Upper lobe of right lung (tissue), 1 donor: ENCODE measurements at regions not wholly inside any gene's neighbourhood (a gene's known extent, or its start where the extent isn't known, plus 50 kb on each side); places are given as distances from the start of the nearest gene placed in this dataset.

Source experiments
- ATAC-seq: fragments of 200-7000 bp; cut with Tn5 transposase; one replicate; pipeline ENCODE4 v1.9.1; 2020; ENCODE audit warnings: mild to moderate bottlenecking, moderate library complexity
- DNase-seq: peaks from one replicate; pipeline ENCODE4 v3.0.0-alpha.2; 2020
- H3K27ac ChIP-seq: fragments of 200-600 bp; one replicate; pipeline ENCODE4 v1.8.0; 2022
- H3K27me3 ChIP-seq: fragments of 200-600 bp; one replicate; pipeline ENCODE4 v1.8.0; 2022; ENCODE audit warnings: mild to moderate bottlenecking
- H3K36me3 ChIP-seq: fragments of 200-600 bp; one replicate; pipeline ENCODE4 v1.8.0; 2022
- H3K4me1 ChIP-seq: fragments of 200-600 bp; one replicate; pipeline ENCODE4 v1.8.0; 2022
- H3K4me3 ChIP-seq: fragments of 200-600 bp; one replicate; pipeline ENCODE4 v1.8.0; 2022; ENCODE audit warnings: mild to moderate bottlenecking
- H3K9me3 ChIP-seq: fragments of 200-600 bp; one replicate; pipeline ENCODE4 v1.8.0; 2022
- intact Hi-C: fragments of 100-400 bp; cut with DNase I; formaldehyde crosslinking; loops from one replicate; pipeline ENCODE4 v1.11.0; 2022
- TF ChIP-seq, protein P1 (sequence below): fragments of 200-600 bp; IDR thresholded peaks from one replicate; pipeline ENCODE4 v1.8.0; 2022; ENCODE audit warnings: antibody characterized with exemption
- donor health status: DM: no; HTN: yes; CAD: no; lungs with severe emphysema.

DNA sequence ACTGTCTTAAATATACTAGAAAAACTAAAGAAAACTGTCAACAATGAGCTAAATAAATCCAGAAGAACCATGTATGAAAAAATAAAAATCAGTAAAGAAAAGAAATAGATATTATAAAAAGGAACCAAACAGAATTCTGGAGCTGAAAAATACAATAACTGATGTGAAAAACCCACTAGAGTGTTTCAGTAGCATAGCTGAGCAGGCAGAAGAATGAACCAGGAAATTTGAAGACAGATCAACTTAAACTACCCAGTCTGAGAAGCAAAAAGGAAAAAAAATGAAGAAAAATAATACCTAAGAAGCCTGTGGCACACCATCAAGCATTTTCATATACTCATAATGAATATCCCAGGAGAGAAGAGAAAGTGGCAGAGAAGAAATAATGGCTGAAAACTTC, 240.1 kb upstream of the RXFP2 start:
- Histone ChIP-seq H3K27ac (no peak overlapping the region), H3K9me3 (no peaks in the 10 kb centered on the region), H3K36me3 (no peaks in the 10 kb centered on the region), H3K4me3 (no peak overlapping the region), H3K27me3 (no peaks in the 10 kb centered on the region), H3K4me1 (no peaks in the 10 kb centered on the region)
- TF ChIP-seq, protein P1, sequence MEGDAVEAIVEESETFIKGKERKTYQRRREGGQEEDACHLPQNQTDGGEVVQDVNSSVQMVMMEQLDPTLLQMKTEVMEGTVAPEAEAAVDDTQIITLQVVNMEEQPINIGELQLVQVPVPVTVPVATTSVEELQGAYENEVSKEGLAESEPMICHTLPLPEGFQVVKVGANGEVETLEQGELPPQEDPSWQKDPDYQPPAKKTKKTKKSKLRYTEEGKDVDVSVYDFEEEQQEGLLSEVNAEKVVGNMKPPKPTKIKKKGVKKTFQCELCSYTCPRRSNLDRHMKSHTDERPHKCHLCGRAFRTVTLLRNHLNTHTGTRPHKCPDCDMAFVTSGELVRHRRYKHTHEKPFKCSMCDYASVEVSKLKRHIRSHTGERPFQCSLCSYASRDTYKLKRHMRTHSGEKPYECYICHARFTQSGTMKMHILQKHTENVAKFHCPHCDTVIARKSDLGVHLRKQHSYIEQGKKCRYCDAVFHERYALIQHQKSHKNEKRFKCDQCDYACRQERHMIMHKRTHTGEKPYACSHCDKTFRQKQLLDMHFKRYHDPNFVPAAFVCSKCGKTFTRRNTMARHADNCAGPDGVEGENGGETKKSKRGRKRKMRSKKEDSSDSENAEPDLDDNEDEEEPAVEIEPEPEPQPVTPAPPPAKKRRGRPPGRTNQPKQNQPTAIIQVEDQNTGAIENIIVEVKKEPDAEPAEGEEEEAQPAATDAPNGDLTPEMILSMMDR: no peak
- ATAC-seq (no peak), DNase-seq (no peak)
- intact Hi-C loops: no loop called here

DNA sequence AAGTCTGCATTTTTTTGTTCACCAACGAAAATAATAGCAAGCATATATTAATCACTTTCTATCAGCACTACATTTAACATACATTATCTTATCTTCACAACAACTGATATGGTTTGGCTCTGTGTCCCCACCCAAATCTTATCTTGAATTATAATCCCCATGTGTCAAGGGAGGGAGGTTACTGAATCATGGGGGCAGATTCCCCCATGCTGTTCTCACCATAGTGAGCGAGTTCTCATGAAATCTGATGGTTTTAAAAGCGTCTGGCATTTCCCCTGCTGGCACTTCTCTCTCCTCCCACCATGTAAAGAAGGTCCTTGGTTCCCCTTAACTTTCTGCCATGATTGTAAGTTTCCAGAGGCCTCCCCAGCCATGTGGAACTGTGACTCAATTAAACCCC, 235.7 kb upstream of the RXFP2 start:
- TF ChIP-seq, protein P1: no peak
- H3K27ac ChIP-seq: no peak overlapping the region
- no peaks in the 10 kb centered on the region for H3K27me3 ChIP-seq
- no peak overlapping the region for H3K4me3 ChIP-seq
- no peak for ATAC-seq
- no peaks in the 10 kb centered on the region for H3K36me3 ChIP-seq
- no peak for DNase-seq
- no peaks in the 10 kb centered on the region for H3K4me1 ChIP-seq
- H3K9me3 ChIP-seq: no peaks in the 10 kb centered on the region
- intact Hi-C loops: no loop called here

DNA sequence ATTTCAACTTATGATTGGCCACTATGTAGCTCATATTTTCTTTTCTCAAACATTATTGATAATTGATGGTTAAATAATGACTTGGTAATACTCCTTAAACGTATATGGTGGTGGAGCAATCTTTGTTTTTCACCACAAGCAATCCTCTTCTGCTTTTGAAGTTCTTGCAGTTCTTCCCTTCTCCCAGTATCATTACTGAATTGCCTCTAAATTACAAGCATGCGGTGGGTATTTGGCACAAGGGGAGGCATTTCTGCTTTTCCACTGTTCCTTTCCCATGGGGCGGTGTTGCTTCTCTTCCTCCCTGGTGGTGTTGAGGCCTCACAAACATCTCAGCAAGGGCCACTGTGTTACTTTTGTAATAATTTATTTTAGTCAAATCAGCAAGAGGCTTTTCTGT, 234.4 kb upstream of the RXFP2 start:
- ATAC-seq: no peak
- no peak for DNase-seq
- intact Hi-C loops: no loop called here

DNA sequence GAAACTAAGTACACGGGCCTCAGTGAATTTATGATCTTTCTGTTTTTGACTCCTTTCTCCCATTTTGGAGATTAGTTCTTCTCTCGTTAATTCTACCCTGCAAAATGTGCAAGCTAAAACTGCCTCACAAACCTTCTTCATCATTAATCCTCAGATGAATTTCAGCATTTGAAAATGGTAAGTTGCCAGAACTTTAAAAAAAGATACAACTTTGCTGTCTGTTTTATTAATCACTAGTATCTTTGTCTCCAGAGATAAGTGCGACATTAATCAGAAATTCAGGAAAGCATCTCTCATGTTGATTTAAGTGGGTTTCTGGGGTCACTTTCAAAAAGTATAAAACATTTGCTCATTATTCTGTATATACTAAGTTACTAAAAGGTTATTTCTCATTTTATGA, 227.0 kb upstream of the RXFP2 start:
- H3K4me3 ChIP-seq: no peak overlapping the region
- intact Hi-C loops: no loop called here
- H3K9me3 ChIP-seq: no peaks in the 10 kb centered on the region
- DNase-seq: no peak
- no peaks in the 10 kb centered on the region for H3K36me3 ChIP-seq
- no peaks in the 10 kb centered on the region for H3K4me1 ChIP-seq
- TF ChIP-seq, protein P1: no peak
- ATAC-seq: no peak
- H3K27me3 ChIP-seq: no peaks in the 10 kb centered on the region
- H3K27ac ChIP-seq: no peak overlapping the region

More for the DNA sequence above, 234.4 kb upstream of the RXFP2 start:
- TF ChIP-seq, protein P1: no peak
- Histone ChIP-seq H3K27ac (no peak overlapping the region), H3K36me3 (no peaks in the 10 kb centered on the region), H3K27me3 (no peaks in the 10 kb centered on the region), H3K9me3 (no peaks in the 10 kb centered on the region), H3K4me3 (no peak overlapping the region), H3K4me1 (no peaks in the 10 kb centered on the region)

DNA sequence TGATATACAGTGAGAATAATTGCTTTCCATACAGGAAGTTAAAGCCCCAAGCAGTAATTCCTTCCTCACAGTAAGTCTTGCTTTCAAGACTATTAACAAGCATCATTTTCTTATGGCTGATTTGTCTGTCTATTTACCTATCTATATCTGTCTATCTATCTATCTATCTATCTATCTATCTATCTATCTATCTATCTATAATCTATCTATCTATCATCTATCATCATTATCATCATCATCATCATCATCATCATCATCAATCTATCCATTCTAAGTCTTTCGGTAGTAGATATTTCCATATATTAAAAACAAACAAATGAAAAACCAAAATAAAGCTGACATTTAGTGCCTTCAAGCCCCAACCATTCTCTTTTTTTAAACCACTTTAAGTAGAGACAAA, 224.4 kb upstream of the RXFP2 start:
- Histone ChIP-seq H3K9me3 (no peaks in the 10 kb centered on the region), H3K27me3 (no peaks in the 10 kb centered on the region), H3K4me3 (no peak overlapping the region), H3K36me3 (no peaks in the 10 kb centered on the region), H3K4me1 (no peaks in the 10 kb centered on the region), H3K27ac (no peak overlapping the region)
- intact Hi-C loops: no loop called here
- TF ChIP-seq, protein P1: no peak
- ATAC-seq: no peak
- DNase-seq: no peak

DNA sequence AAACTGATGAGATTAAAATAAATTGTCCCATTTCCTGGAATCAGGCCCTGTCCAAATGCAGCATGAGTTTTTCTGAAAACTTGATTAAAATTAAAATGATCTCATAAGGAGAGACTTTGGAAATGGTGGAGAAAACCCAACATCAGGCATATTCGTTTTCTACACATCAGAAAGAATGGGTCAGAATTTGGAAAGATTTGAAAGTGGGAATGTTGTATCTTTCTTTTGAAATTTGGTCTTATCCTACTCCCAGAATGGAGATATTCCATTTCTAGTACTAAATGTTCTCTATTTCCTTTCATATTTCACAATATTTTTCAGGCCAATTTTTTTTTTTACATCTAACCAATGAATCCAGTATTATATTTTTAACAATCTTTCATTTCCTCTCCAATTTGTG, 223.9 kb upstream of the RXFP2 start:
- DNase-seq: no peak
- TF ChIP-seq, protein P1: no peak
- Histone ChIP-seq H3K27me3 (no peaks in the 10 kb centered on the region), H3K9me3 (no peaks in the 10 kb centered on the region), H3K36me3 (no peaks in the 10 kb centered on the region), H3K27ac (no peak overlapping the region), H3K4me3 (no peak overlapping the region), H3K4me1 (no peaks in the 10 kb centered on the region)
- intact Hi-C loops: no loop called here
- no peak for ATAC-seq
